ENCODE measurements at regions not wholly inside any gene's neighbourhood (a gene's known extent, or its start where the extent isn't known, plus 50 kb on each side); places are given as distances from the start of the nearest gene placed in this dataset.

- no peak overlapping the region for H4K91ac ChIP-seq (ENCODE audit: insufficient read depth, low read depth, low read length)
- no peak overlapping the region for H3K23ac ChIP-seq (ENCODE audit: low read depth, low read length)
- no TSS peak for BruUV-seq (replicated peaks)
- no peak overlapping the region for H2AK5ac ChIP-seq (ENCODE audit: low read depth, low read length)
- in situ Hi-C loops (cut with MboI; ENCODE audit: low sequenced_read_pairs): no loop called here
- no peak overlapping the region for H3K56ac ChIP-seq (ENCODE audit: extremely low read depth, insufficient read depth, low read length)
- H3K4me3 ChIP-seq (ENCODE audit: insufficient read depth, low read depth, low read length): no peak overlapping the region
- no peaks in the 10 kb centered on the region for H3K9me3 ChIP-seq (ENCODE audit: control insufficient read depth, insufficient read depth, low read length)
- no peaks in the 10 kb centered on the region for H4K20me1 ChIP-seq (ENCODE audit: insufficient read depth, low read length)
- H3K4me2 ChIP-seq (ENCODE audit: low read depth, low read length): no peak overlapping the region
- H3K18ac ChIP-seq (ENCODE audit: low read depth, low read length): no peak overlapping the region
- no peak overlapping the region for H4K8ac ChIP-seq (ENCODE audit: low read depth in 2 of 2, low read length in 2 of 2)
- ChIA-PET CTCF (no interaction called here), POLR2A (ENCODE audit: unreplicated experiment) (no interaction called here)
- H2BK15ac ChIP-seq (ENCODE audit: low read depth, low read length): no peak overlapping the region
- intact Hi-C loops (cut with micrococcal nuclease): no loop called here
- no peak for DNase-seq
- no peaks in the 10 kb centered on the region; the same call in 1 of the 2 replicates for H3K4me1 ChIP-seq (ENCODE audit: control insufficient read depth, insufficient read depth, low read length)
- H3K4ac ChIP-seq (ENCODE audit: low read depth, low read length): no peak overlapping the region
- no peak overlapping the region for H2BK20ac ChIP-seq (ENCODE audit: low read depth, low read length)
- no peak overlapping the region for H4K5ac ChIP-seq (ENCODE audit: low read depth, low read length)
- no peak overlapping the region for H3K27ac ChIP-seq (ENCODE audit: insufficient read depth, low read length)
- H3K9ac ChIP-seq (ENCODE audit: low read depth, low read length): no peak overlapping the region
- H3K36me3 ChIP-seq (ENCODE audit: control insufficient read depth, insufficient read depth, low read length): no peaks in the 10 kb centered on the region
- H3K27me3 ChIP-seq (ENCODE audit: control insufficient read depth, insufficient read depth, low read length): peaks cover 50% of the 10 kb centered on the region
- dilution Hi-C loops (cut with HindIII; ENCODE audit: low sequenced_read_pairs, unreplicated experiment): no loop called here
- no peak overlapping the region for H2AFZ ChIP-seq (replicated peaks; ENCODE audit: low read length, poor library complexity)
- H3K14ac ChIP-seq (replicated peaks; ENCODE audit: low read depth, low read length): no peak overlapping the region
- no peak overlapping the region for H2BK5ac ChIP-seq (ENCODE audit: low read depth, low read length, poor library complexity, severe bottlenecking)
- H3K9me1 ChIP-seq (ENCODE audit: insufficient read depth, low read length): no peaks in the 10 kb centered on the region
- H2AK9ac ChIP-seq (replicated peaks; ENCODE audit: low read depth, low read length, poor library complexity): no peak overlapping the region
- no CpG with 5 or more reads among the region's 2 CpGs for WGBS, 2 experiments (ENCODE audit: extremely low coverage in 2 of 2, insufficient read length in 1 of 2)
- no peaks in the 10 kb centered on the region for H3K79me1 ChIP-seq (ENCODE audit: low read depth in 1 of 2, low read length in 2 of 2)
- no peak for ATAC-seq (ENCODE audit: low read depth)
- TF ChIP-seq FOS (IDR thresholded peaks at IDR 0.05; ENCODE audit: low read depth, low read length) (no peak), MAFK (IDR thresholded peaks at IDR 0.05; ENCODE audit: low read depth, low read length) (no peak), POLR2A (IDR thresholded peaks at IDR 0.05; ENCODE audit: low read depth, low read length) (no peak)
- no peak overlapping the region for H2BK120ac ChIP-seq (ENCODE audit: low read depth, low read length)
Observed at GRCh38 chr15:69718436-69718835, 265.8 kb downstream of the RPLP1 start.
